T-helper 2 cell treated with Interferon-gamma antibody and Interleukin-4, amounts not matched to agents 100 ng/mL and 5 ng/mL, for 36 hours (primary cell): ENCODE measurements at regions not wholly inside any gene's neighbourhood (a gene's known extent, or its start where the extent isn't known, plus 50 kb on each side); places are given as distances from the start of the nearest gene placed in this dataset.

ENCODE experiments used
- intact Hi-C: fragments of 100-400 bp; cut with micrococcal nuclease; formaldehyde crosslinking; loops from one replicate; pipeline ENCODE4 v1.15.1; 2023

DNA sequence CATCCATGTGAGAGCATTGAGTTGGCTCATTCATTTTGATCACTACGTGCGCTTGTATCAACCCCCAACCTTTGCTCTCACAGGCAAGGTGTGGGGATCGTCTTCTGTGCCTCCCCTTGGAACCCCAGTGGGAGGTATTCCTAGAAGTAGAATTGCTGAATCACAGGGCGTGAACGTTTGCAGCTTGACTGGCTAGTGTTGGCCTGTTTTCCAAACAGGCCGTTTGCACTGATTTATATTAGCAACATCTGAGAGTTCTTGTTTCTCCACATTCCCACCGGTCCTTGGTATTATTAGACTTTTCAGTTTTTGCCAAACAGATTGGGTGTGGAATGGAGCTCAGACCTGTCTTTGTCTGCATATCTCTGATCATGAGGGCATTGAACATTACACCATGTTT lies 288.6 kb upstream of the PWP1 start:
- intact Hi-C loops: no loop called here

GRCh38 chr12:107397890-107398500 lies 287.6 kb upstream of the PWP1 start:
- intact Hi-C loops: no loop called here

DNA sequence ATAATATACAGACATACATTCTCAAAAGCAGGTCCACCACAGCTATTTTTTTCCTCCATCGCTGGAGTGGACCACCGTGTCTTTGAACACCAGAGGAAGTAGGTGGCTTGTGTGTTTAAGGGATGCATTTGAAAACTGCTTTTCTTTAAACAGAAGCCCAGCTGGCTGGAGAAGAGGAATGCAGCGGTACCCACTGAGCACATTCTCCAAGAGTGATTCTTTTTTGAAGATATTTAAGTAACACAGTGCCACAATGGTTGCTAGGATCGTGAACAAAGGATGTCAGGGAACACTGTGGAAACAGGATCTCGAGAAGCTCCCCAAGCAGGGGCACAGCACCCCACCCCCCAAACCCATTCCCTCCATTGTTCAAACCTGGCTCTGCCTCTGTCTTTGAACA lies 286.6 kb upstream of the PWP1 start:
- intact Hi-C loops: no loop called here

GRCh38 chr12:107400686-107401447 lies 284.7 kb upstream of the PWP1 start:
- intact Hi-C loops: loop anchor here (10.0 kb wide), 1 partner anchor 176 kb away; no protein-coding TSS in a partner anchor

DNA sequence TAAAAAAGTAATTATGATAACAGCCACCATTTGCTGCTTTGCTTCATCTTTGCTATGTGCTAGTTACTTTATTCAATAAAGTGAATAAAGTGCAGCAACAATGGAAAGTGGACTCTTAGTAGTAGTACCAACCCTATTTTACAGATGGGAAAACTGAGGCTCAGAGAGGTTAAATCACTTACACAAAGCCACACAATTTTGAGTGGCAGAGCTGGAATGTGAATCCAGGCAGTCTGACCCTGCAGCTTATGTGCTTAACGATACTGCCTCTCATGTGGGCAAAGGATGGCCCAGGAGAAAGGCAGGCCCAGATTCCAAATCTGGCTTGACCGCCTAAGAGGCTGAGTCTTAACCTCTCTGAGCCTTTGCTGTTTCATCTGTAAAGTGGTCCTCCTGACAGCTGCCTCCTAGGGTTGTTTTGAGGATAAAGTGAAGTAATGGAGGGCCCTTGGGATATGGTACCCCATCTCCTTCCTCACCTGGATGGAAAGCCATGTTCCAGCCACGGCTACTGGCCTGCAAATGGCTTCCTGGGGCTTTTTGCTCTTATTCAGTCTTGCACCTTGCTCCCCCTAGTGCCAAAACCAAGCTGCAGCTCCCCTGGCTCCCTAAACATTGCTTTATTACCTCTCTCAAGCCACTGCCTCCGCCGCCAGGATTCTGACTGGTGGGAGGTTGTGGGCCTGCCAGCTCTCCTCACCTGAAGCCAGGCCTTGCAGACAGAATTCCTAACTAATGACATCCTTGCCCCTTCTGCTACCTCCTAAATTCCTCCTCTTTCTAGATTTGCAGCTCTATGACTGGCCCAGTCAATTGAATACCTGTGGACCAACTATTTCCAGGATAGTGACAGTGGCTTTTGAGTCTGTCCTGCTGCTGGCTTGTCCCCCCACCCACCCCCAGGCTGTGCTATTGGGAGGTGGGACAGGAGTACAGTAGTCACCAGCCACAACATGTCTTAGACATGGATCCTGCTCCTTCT lies 283.3 kb upstream of the PWP1 start:
- intact Hi-C loops: loop anchor here (1.0 to 10.0 kb wide), 7 partner anchors 29 to 310 kb away; a partner anchor contains a TSS

- intact Hi-C loops: loop anchor here (10.0 kb wide), 1 partner anchor 180 kb away; no protein-coding TSS in a partner anchor
Observed at GRCh38 chr12:107404981-107405380, 280.6 kb upstream of the PWP1 start.

DNA sequence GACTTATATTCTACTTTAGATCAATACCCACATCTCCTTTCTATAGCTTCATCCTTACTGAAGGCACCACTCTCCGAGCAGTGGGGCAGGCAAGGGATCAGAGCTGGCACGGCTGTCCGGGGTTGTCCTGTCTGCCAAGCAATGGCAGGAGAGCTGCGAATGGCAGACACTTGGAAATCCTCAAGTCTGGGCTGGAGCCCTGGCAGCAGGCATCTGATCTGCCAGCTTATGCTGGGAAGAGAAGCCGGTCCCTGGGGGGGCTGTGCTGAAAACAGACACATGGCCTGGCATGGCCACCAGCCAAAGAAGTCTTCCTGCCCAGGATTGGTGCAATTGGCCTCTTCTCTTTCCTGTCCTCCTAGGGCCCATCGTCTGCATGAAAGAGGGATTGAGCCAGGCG lies 280.2 kb upstream of the PWP1 start:
- intact Hi-C loops: loop anchor here (10.0 kb wide), 1 partner anchor 181 kb away; no protein-coding TSS in a partner anchor

DNA sequence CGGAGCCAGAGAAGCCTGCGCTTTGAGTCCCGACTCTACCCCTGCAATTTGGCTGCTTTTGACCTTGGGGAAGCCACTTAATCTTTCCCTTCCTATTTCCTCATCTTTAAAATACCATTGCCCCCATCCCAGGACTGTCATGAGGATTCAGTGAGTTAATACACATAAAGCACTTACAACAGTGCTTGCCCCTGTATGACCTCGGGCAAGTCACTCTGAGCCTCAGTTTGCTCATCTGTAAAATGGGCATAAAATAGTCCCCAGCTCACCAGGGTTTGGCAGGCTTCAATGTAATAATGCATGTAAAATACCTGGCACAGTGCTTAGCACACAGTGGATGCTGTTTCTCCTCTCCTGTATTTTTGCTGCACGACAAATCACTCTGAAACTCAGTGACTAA lies 278.7 kb upstream of the PWP1 start:
- intact Hi-C loops: loop anchor here (10.0 kb wide), 1 partner anchor 182 kb away; no protein-coding TSS in a partner anchor

DNA sequence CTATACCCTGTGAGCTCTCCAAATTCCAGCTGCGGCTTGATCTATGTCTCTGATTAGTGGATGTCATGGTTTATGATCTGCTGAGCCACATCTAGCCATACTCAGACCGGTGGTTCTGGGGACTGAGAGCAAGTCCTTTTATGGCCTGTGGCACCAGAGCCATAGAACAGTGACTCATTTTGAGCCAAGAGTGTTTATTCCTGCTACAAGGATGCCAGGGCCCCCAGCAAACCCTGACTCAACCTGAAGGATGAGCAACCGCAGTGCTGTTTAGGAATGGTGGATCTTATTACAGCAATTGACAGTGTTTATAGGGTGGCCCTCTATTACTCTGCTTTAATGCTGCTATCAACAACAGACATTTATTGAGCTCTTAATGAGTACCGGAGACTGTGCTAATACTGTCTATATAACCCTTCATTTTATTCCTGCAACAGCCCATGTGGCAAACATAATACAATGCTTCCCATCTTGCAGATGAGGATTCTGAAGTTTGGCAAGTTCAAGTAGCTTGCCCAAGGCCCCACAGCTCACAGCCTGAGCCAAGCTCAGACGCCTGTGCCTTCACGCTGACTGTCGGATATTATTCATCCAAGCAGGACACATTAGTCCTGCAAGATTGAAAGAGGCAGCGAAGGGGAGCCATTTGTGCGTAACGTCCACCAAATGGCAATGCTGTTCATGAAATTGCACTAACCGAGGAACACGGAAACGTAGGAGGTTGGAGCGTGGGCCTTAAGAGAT lies 273.6 kb upstream of the PWP1 start:
- intact Hi-C loops: no loop called here

- intact Hi-C loops: no loop called here
Observed at GRCh38 chr12:107415071-107415470, 270.5 kb upstream of the PWP1 start.

- intact Hi-C loops: no loop called here
Observed at GRCh38 chr12:107415834-107416233, 269.8 kb upstream of the PWP1 start.

DNA sequence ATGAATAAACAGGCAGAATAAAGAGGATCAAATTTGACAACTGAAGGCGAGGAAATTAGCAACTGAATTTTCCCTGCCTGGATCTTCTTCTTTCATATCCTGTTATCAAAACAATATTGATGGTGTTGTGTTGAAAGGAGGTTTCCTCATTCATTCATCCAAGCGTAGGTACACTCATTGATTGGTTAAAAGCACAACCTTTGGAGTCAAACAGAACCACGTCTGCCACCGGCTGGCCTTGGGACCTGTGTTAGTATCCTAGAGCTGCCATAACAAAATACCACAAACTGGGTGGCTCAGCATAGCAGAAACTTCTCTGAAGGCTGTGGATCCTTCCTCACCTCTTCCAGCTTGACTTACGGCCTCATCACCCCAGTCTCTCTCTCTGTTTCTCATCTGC lies 268.6 kb upstream of the PWP1 start:
- intact Hi-C loops: no loop called here

- intact Hi-C loops: no loop called here
Observed at GRCh38 chr12:107418981-107419380, 266.6 kb upstream of the PWP1 start.

DNA sequence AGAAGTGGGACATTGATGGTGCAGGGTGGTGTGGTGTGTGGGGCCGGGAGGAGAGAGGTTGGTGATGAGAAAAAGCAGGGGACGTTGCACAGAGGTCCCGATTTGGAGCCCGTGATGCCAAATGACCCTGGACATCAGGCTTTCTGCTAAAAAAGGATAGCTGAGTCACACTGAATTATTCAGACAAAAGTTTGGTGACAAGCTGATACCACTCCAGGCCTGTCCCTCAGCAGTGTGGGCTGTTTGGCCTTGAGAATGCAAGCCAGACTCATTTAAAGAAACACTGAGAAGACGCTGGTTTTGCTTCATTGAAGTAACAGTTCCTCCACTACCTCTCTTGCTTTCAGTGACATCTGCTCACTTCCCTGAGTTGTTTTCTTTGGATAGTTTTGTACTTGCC lies 262.1 kb upstream of the PWP1 start:
- intact Hi-C loops: no loop called here

DNA sequence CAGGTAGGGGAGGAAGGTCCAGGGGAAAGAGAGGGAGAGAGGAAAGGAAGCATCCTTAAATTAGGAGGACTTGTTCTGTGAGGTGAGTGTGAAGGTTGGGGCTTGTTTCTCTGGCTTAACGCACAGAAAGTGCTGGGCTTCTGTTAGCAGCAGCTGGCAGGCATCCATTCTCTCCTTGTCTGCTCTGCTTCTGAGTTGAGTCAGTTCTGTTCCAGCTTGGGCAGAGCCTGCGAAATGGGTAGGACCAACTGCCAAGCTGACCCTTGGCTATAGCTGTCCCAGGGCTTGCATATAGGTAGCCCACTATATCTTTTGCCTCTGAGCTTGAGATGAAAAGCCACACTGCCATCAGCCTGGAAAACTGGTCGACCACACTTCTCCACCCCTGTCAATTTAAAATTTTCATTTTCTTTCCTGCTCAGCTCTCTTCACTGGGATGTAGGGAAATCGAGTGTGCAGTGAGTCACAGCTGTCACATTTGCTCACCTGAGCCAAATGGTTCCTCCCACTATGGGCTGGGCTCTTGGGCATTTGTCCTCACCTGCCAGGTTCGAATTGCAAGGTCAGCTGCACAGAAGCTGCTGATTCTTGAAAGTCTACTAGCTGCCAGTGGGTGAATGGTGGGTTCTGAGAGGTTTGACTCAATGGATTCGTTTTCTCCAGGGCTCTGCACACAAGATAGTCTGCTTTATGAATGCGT lies 256.4 kb upstream of the PWP1 start:
- intact Hi-C loops: no loop called here

DNA sequence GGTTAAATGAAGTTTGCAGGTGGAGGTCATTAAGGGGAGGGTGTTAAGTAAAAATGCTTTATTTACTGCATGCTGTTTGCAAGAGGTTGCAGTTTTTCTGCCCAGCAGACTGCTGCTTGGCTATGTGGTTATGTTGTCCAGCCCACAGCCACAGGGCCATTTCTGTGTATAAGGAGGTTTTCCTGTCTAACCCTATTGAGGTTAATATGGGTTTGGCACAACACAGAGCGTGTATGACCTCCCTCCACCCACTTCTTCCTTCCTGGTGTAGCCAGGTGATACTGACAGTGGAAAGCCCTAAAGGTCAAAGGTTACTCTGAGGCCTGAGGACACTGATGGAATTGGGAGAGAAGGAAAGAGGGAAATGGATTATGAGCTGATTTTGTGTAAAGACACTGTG lies 253.7 kb upstream of the PWP1 start:
- intact Hi-C loops: no loop called here

- intact Hi-C loops: no loop called here
Observed at GRCh38 chr12:107435072-107435471, 250.5 kb upstream of the PWP1 start.

- intact Hi-C loops: no loop called here
Observed at GRCh38 chr12:107435520-107435919, 250.1 kb upstream of the PWP1 start.

DNA sequence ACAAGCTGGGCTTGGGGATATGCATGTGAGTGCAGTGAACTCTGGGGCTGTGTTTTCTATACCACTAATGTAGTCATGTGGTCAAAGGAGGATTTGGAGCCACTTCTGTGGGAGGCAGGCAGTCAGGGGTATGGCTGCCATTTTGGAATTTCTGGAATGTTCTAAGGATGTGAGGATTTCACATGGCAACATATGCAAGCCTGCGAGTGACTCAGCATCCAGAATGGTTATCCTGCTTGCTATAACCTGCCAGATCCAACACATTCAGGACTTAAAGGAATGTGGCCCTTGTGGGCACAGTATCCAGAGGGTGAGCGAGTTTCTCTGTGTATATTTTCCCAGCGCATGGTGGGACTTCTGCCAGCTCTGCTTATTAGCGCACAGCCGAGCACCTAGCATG lies 249.2 kb upstream of the PWP1 start:
- intact Hi-C loops: no loop called here

- intact Hi-C loops: no loop called here
Observed at GRCh38 chr12:107436836-107437235, 248.8 kb upstream of the PWP1 start.
